Left lung (tissue), 4 donors: ENCODE measurements at regions not wholly inside any gene's neighbourhood (a gene's known extent, or its start where the extent isn't known, plus 50 kb on each side); places are given as distances from the start of the nearest gene placed in this dataset.

ENCODE experiments used
- ATAC-seq: fragments of 200-7000 bp; cut with Tn5 transposase; one replicate; pipeline ENCODE4 v1.9.1; 2020; ENCODE audit warnings: moderate library complexity
- DNase-seq, 4 donors: peaks; one replicate each; pipeline ENCODE4 v3.0.0-alpha.2; 2013 to 2020
- H3K27ac ChIP-seq, 2 donors: fragments of 200-600 bp; sonication (generic) in 1 of 2; one replicate each; pipeline versions ENCODE4 v1.5.0 to v1.8.0; 2020 to 2021
- H3K27me3 ChIP-seq, 2 donors: fragments of 200-600 bp; sonication (generic) in 1 of 2; one replicate each; pipeline versions ENCODE4 v1.5.0 to v1.8.0; 2020 to 2021
- H3K36me3 ChIP-seq, 2 donors: fragments of 200-600 bp; sonication (generic) in 1 of 2; one replicate each; pipeline versions ENCODE4 v1.5.0 to v1.8.0; 2020 to 2021
- H3K4me1 ChIP-seq, 2 donors: fragments of 200-600 bp; one replicate each; pipeline ENCODE4 v1.8.0; 2021
- H3K4me3 ChIP-seq, 2 donors: fragments of 200-600 bp; sonication (generic) in 1 of 2; one replicate each; pipeline versions ENCODE4 v1.5.0 to v1.8.0; 2020 to 2021; ENCODE audit warnings: mild to moderate bottlenecking in 1 of 2
- H3K9me3 ChIP-seq, 2 donors: fragments of 200-600 bp; sonication (generic) in 1 of 2; one replicate each; pipeline versions ENCODE4 v1.5.0 to v1.8.0; 2020 to 2021
- intact Hi-C, 2 donors: fragments of 100-400 bp; cut with DNase I; formaldehyde crosslinking; loops; one replicate each; pipeline versions ENCODE4 v1.11.2 to v1.14.2; 2022
- TF ChIP-seq, protein P1 (sequence below), 2 donors: fragments of 200-600 bp; sonication (generic) in 1 of 2; IDR thresholded peaks; one replicate each; pipeline versions ENCODE4 v1.5.0 to v1.8.0; 2021; ENCODE audit warnings: antibody characterized with exemption in 2 of 2
- donor health status: DM: no; HTN: yes; CAD: no.
- donor health status: DM: no; HTN: no; CAD: no.

DNA sequence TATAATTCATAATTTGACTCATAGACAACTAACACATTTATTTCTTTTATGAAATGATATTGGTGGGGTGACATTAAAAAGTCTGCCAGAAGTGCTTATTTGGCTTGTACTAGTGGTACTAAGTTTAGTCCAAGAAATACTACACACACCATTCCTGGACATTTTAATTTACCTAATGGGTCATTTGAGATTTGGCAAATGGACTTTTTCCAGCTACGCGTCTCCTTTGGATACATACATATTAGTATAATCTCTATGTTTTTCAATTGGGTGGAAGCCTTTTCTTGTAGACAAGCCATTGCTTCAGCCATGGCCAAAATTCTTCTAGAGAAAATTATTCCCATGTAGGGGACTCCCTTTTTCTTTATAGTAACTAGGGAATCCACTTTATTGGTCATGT is 968.5 kb downstream of the C4orf33 start:
- H3K27ac ChIP-seq = no peak overlapping the region
- no peaks in the 10 kb centered on the region for H3K36me3 ChIP-seq
- H3K9me3 ChIP-seq = no peaks in the 10 kb centered on the region
- no peaks in the 10 kb centered on the region for H3K27me3 ChIP-seq
- TF ChIP-seq, protein P1, sequence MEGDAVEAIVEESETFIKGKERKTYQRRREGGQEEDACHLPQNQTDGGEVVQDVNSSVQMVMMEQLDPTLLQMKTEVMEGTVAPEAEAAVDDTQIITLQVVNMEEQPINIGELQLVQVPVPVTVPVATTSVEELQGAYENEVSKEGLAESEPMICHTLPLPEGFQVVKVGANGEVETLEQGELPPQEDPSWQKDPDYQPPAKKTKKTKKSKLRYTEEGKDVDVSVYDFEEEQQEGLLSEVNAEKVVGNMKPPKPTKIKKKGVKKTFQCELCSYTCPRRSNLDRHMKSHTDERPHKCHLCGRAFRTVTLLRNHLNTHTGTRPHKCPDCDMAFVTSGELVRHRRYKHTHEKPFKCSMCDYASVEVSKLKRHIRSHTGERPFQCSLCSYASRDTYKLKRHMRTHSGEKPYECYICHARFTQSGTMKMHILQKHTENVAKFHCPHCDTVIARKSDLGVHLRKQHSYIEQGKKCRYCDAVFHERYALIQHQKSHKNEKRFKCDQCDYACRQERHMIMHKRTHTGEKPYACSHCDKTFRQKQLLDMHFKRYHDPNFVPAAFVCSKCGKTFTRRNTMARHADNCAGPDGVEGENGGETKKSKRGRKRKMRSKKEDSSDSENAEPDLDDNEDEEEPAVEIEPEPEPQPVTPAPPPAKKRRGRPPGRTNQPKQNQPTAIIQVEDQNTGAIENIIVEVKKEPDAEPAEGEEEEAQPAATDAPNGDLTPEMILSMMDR (IDR thresholded peaks at IDR 0.05) = no peak
- ATAC-seq = no peak
- no peak overlapping the region for H3K4me3 ChIP-seq
- H3K4me1 ChIP-seq = no peaks in the 10 kb centered on the region
- intact Hi-C loops = no loop called here
- no peak for DNase-seq

DNA sequence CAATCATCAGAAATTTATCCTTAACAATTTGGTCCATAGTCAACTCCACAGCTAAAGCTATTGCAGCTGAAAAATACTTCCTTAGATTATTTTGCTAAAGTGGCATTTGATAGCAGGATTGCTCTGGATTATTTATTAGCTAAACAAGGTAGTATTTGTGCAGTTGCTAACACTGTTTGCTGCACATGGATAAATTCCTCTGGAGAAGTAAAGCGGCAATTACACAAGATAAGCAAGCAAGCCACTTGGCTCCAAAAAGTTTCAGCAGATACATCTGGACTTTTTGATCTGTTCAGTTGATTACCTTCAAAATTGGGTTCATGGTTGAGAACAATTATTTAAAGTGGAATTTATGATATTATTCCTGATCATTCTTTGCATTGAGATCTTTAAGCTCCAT is 971.5 kb downstream of the C4orf33 start:
- no peaks in the 10 kb centered on the region for H3K4me1 ChIP-seq
- TF ChIP-seq, protein P1 (IDR thresholded peaks at IDR 0.05) = no peak
- H3K27me3 ChIP-seq = no peaks in the 10 kb centered on the region
- H3K9me3 ChIP-seq = no peaks in the 10 kb centered on the region
- no peak overlapping the region for H3K4me3 ChIP-seq
- DNase-seq (no peak), ATAC-seq (no peak)
- intact Hi-C loops = no loop called here
- H3K27ac ChIP-seq = no peak overlapping the region
- no peaks in the 10 kb centered on the region for H3K36me3 ChIP-seq

DNA sequence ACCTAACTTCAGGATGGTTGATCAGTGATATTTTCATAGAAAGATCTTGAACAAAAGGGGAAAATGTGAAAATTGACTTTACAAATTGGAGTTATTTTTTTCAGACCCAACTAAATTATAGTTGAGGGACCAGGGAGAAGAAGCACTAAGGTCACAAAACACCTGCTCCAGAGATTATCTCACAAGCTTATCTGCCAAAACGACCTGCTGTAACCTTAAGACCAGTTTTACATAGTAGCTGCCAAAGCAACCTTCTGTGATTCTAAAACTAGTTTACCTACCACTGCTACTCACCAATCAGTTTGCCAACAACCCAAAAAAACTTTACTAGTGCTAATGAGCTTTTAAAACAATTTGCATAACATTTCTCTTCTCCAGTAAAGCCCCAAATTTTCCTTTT is 972.1 kb downstream of the C4orf33 start:
- TF ChIP-seq, protein P1 (IDR thresholded peaks at IDR 0.05) = no peak
- no peak for ATAC-seq
- Histone ChIP-seq H3K9me3 (no peaks in the 10 kb centered on the region), H3K36me3 (no peaks in the 10 kb centered on the region), H3K27me3 (no peaks in the 10 kb centered on the region), H3K4me1 (no peaks in the 10 kb centered on the region), H3K27ac (no peak overlapping the region), H3K4me3 (no peak overlapping the region)
- intact Hi-C loops = no loop called here
- no peak for DNase-seq

DNA sequence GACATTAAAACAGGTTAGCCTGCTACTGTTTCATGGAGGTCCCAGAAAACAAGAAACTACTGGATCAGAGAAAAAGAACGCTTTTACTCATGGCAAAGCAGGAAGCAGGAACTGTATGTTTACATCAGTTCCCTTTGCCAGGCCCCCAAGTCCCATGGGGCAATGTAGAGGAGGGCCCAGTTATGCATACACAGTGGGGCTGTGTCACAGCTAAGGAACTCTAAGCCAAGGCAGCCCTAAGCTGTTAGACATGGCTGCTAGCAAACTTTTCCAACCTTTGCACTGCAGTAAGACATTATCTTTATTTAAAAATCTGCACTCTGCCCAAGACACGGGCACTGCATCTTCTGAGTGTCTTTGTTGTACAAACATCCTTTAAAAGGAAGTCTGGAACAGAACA is 975.8 kb downstream of the C4orf33 start:
- no peak for ATAC-seq
- no peak overlapping the region for H3K27ac ChIP-seq
- intact Hi-C loops = no loop called here
- no peaks in the 10 kb centered on the region for H3K36me3 ChIP-seq
- no peaks in the 10 kb centered on the region for H3K4me1 ChIP-seq
- DNase-seq = no peak
- H3K4me3 ChIP-seq = no peak overlapping the region
- no peaks in the 10 kb centered on the region for H3K9me3 ChIP-seq
- TF ChIP-seq, protein P1 (IDR thresholded peaks at IDR 0.05) = no peak
- no peaks in the 10 kb centered on the region for H3K27me3 ChIP-seq

DNA sequence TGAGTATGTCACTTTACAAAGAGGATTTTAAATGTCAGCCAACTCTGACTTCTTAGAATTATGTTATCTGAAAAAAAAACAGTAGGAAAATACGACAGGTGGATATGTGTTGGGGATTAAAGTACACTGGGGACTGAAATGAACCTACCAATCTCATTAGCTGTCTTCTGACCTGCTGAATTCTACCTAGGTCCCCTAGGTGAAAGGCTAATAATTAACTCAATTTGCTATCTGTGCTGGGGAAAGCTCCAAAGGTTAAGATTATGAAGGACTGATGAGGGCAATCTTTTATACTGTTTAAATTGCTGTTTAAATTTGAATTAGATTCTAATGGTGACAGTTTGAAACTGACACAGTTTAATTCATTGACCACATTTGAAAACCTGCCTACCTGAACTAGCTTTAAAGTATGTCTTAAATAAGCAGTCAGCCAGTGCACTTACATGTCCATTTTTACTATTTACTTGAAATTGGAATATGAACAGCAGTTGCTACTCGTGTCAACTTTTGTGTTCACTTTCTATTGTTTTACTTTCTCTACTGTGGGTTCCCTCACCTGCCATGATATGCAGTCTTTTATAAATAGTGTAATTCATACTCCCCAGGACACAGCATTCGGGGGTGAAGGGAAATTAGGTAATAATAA is 977.3 kb downstream of the C4orf33 start:
- no peak for DNase-seq
- ATAC-seq = no peak
- TF ChIP-seq, protein P1 (IDR thresholded peaks at IDR 0.05) = no peak
- intact Hi-C loops = no loop called here
- H3K36me3 ChIP-seq = no peaks in the 10 kb centered on the region
- H3K27ac ChIP-seq = no peak overlapping the region
- H3K27me3 ChIP-seq = no peaks in the 10 kb centered on the region
- H3K4me3 ChIP-seq = no peak overlapping the region
- H3K4me1 ChIP-seq = no peaks in the 10 kb centered on the region
- no peaks in the 10 kb centered on the region for H3K9me3 ChIP-seq
